HepG2 (cell line): ENCODE measurements at regions not wholly inside any gene's neighbourhood (a gene's known extent, or its start where the extent isn't known, plus 50 kb on each side); places are given as distances from the start of the nearest gene placed in this dataset.
"Not testable (repeated sequence)": the region's sequence is repeated elsewhere in the genome, so short reads cannot be mapped to it uniquely, and the experiment has no call there.

Source experiments
- ATAC-seq: fragments of 200-7000 bp; cut with Tn5 transposase; 3 replicates; pipeline ENCODE4 v1.9.1; 2020; ENCODE audit warnings: mild to moderate bottlenecking, moderate library complexity
- BruUV-seq: library from RNA; stranded (reverse); fragments of 400-500 nt; replicated peaks from 2 replicates; lab custom pipeline; 2021; lab: Mats Ljungman, UMichigan
- CTCF ChIA-PET: fragments of 300-600 bp; formaldehyde crosslinking; extraction: SDS; loops from one replicate; lab custom pipeline; 2021; ENCODE audit warnings: low total read pairs, inconsistent platforms, low intra/inter-chr PET ratio; lab: Yijun Ruan, JAX
- POLR2A ChIA-PET: fragments of 350-600 bp; sonication (Branson Sonifier 250); formaldehyde crosslinking; loops from one replicate; lab custom pipeline; 2020; ENCODE audit warnings: antibody characterized with exemption, inconsistent platforms; lab: Yijun Ruan, JAX
- DNase-seq: peaks from one replicate; pipeline ENCODE4 v3.0.0-alpha.2; 2015; ENCODE audit warnings: low spot score
- FAIRE-seq: peaks from 3 replicates; lab custom pipeline; 2011; peaks lifted over from hg19 to GRCh38; lab: Jason Lieb, UNC
- H2AFZ ChIP-seq: one replicate; pipeline ENCODE4 v1.6.1; 2011; ENCODE audit warnings: low read length, inconsistent platforms
- H3K27ac ChIP-seq: fragments of 300-600 bp; 3 replicates; pipeline ENCODE4 v1.8.0; 2011; ENCODE audit warnings: mixed run types, mild to moderate bottlenecking, mixed read lengths, low read length, inconsistent platforms; ENCODE audit not compliant: insufficient read depth; ENCODE audit errors: extremely low read length
- H3K27me3 ChIP-seq, 2 experiments: fragments of 200-600 bp in 1 of 2; 2 replicates in 1 of 2; 3 replicates in 1 of 2; pipeline versions ENCODE4 v1.6.0 to v1.8.0; 2011; ENCODE audit warnings: low read length in 2 of 2, mild to moderate bottlenecking in 2 of 2, moderate library complexity in 2 of 2, inconsistent platforms in 1 of 2; ENCODE audit not compliant: insufficient read depth in 2 of 2, control insufficient read depth in 1 of 2
- H3K36me3 ChIP-seq, 2 experiments: fragments of 200-600 bp in 1 of 2; replicated peaks in 1 of 2; 2 replicates in 1 of 2; 3 replicates in 1 of 2; pipeline versions ENCODE4 v1.5.1 to v1.8.0; 2011; ENCODE audit warnings: low read length in 2 of 2, inconsistent platforms in 1 of 2; ENCODE audit not compliant: insufficient read depth in 2 of 2, control insufficient read depth in 1 of 2
- H3K4me1 ChIP-seq: 2 replicates; pipeline ENCODE4 v1.5.1; 2012; ENCODE audit warnings: low read length, inconsistent platforms; ENCODE audit not compliant: insufficient read depth
- H3K4me2 ChIP-seq: 2 replicates; pipeline ENCODE4 v1.6.0; 2011; ENCODE audit warnings: low read depth, low read length, inconsistent platforms
- H3K4me3 ChIP-seq, 3 experiments: fragments of 200-600 bp in 1 of 3; sonication (generic), shearing (Covaris generic) in 1 of 3; replicated peaks in 1 of 3; 2 replicates each; pipeline ENCODE4 v1.5.1; 2011 to 2016; ENCODE audit warnings: low read length in 3 of 3, inconsistent platforms in 2 of 3, low read depth in 2 of 3, mild to moderate bottlenecking in 2 of 3, control low read depth in 1 of 3, mixed read lengths in 1 of 3; ENCODE audit not compliant: insufficient read depth in 1 of 3
- H3K79me2 ChIP-seq: one replicate; pipeline ENCODE4 v1.6.1; 2011; ENCODE audit warnings: low read length, inconsistent platforms; ENCODE audit not compliant: insufficient read depth
- H3K9ac ChIP-seq: 2 replicates; pipeline ENCODE4 v1.6.0; 2011; ENCODE audit warnings: mild to moderate bottlenecking, low read depth, low read length, inconsistent platforms; ENCODE audit not compliant: insufficient read depth
- H3K9me3 ChIP-seq: 2 replicates; pipeline ENCODE4 v1.5.1; 2012; ENCODE audit warnings: mild to moderate bottlenecking, low read length
- H4K20me1 ChIP-seq: 2 replicates; pipeline ENCODE4 v1.6.0; 2011; ENCODE audit warnings: inconsistent platforms, mild to moderate bottlenecking, low read length, moderate library complexity; ENCODE audit not compliant: insufficient read depth
- CCAR2 ChIP-seq: fragments of 200-400 bp; formaldehyde crosslinking; optimal IDR thresholded peaks from 2 replicates; pipeline ENCODE3; 2018; ENCODE audit warnings: low read depth, mild to moderate bottlenecking, low read length, moderate library complexity
- CHD4 ChIP-seq: fragments of 200-600 bp; sonication (generic); IDR thresholded peaks from 2 replicates; pipeline ENCODE4 v1.7.0; 2017; ENCODE audit warnings: mild to moderate bottlenecking, low read length, borderline replicate concordance
- NKX3-1 ChIP-seq: sonication (generic); formaldehyde crosslinking; IDR thresholded peaks from 2 replicates; pipeline ENCODE4 v1.5.0; 2020; ENCODE audit warnings: missing genetic modification reagents
- NONO ChIP-seq, 2 experiments: fragments of 450-650 bp in 1 of 2; sonication (generic) in 1 of 2; formaldehyde crosslinking in 1 of 2; IDR thresholded peaks in 1 of 2; conservative IDR thresholded peaks in 1 of 2; 2 replicates each; pipeline versions ENCODE4 v1.6.1 to v1.8.0; 2017 to 2022; ENCODE audit warnings: mild to moderate bottlenecking in 1 of 2, missing genetic modification reagents in 1 of 2, moderate library complexity in 1 of 2
- ZNF318 ChIP-seq: sonication (generic); formaldehyde crosslinking; IDR thresholded peaks from 2 replicates; pipeline ENCODE4 v1.4.0; 2020; ENCODE audit warnings: mild to moderate bottlenecking, missing genetic modification reagents
- ZNF362 ChIP-seq: sonication (generic); formaldehyde crosslinking; IDR thresholded peaks from 2 replicates; pipeline ENCODE4 v1.4.0; 2020; ENCODE audit warnings: missing genetic modification reagents, mild to moderate bottlenecking, borderline replicate concordance
- WGBS: methylation state at CpG from one replicate; pipeline ENCODE4 v1.1.6; 2017; ENCODE audit warnings: low lambda C conversion rate; 5-methylcytosine and 5-hydroxymethylcytosine counted together
- in situ Hi-C: cut with HindIII; loops from 2 replicates; pipeline ENCODE4 v1.10.0; 2017; ENCODE audit warnings: low pct_unique_long_range_greater_than_20kb; ENCODE audit not compliant: extremely low pct_ligation_motif_present
- intact Hi-C: fragments of 100-400 bp; cut with micrococcal nuclease; formaldehyde crosslinking; loops from one replicate; pipeline ENCODE4 v1.10.0; 2022; ENCODE audit not compliant: unreplicated experiment
- TF ChIP-seq, protein P1 (sequence below): sonication (generic); formaldehyde crosslinking; IDR thresholded peaks from 2 replicates; pipeline ENCODE4 v1.4.0; 2020; ENCODE audit warnings: missing genetic modification reagents

GRCh38 chr21:27545754-27546349 is 579.0 kb upstream of the ADAMTS5 start (continued):
- TF ChIP-seq ZNF318 (no peak), NKX3-1 (CRISPR knock-in tag) (no peak), NONO (IDR thresholded peaks at IDR 0.05) (no peak), NONO (CRISPR knock-in tag; conservative IDR thresholded peaks at IDR 0.05) (no peak), ZNF362 (CRISPR knock-in tag) (no peak), CHD4 (no peak), CCAR2 (no peak)
- TF ChIP-seq, protein P1, sequence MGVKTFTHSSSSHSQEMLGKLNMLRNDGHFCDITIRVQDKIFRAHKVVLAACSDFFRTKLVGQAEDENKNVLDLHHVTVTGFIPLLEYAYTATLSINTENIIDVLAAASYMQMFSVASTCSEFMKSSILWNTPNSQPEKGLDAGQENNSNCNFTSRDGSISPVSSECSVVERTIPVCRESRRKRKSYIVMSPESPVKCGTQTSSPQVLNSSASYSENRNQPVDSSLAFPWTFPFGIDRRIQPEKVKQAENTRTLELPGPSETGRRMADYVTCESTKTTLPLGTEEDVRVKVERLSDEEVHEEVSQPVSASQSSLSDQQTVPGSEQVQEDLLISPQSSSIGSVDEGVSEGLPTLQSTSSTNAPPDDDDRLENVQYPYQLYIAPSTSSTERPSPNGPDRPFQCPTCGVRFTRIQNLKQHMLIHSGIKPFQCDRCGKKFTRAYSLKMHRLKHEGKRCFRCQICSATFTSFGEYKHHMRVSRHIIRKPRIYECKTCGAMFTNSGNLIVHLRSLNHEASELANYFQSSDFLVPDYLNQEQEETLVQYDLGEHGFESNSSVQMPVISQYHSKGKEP (CRISPR knock-in tag): no peak

DNA sequence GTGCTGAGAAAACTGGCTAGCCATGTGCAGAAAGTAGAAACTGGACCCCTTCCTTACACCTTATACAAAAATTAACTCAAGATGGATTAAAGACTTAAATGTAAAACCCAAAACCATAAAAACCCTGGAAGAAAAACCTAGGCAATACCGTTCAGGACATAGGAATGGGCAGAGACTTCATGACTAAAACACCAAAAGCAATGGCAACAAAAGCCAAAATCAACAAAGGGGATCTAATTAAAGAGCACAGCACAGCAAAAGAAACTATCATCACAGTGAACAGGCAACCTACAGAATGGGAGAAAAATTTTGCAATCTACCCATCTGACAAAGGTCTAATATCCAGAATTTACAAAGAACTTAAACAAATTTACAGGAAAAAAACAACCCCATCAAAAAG is 575.2 kb upstream of the ADAMTS5 start:
- FAIRE-seq, BruUV-seq: not testable (repeated sequence)

More for the DNA sequence above, 575.2 kb upstream of the ADAMTS5 start:
- in situ Hi-C loops, H4K20me1 ChIP-seq, H3K27me3 ChIP-seq, CTCF ChIA-PET, H2AFZ ChIP-seq, H3K36me3 ChIP-seq, H3K4me3 ChIP-seq, POLR2A ChIA-PET, DNase-seq, H3K9ac ChIP-seq, intact Hi-C loops, H3K79me2 ChIP-seq, ATAC-seq, H3K4me1 ChIP-seq, H3K27ac ChIP-seq, H3K4me2 ChIP-seq: not testable (repeated sequence)
- H3K9me3 ChIP-seq: peaks cover 80% of the 10 kb centered on the region
- WGBS: 0% methylated on average over 1 of the region's 1 CpG
